HepG2 (cell line): ENCODE measurements at regions not wholly inside any gene's neighbourhood (a gene's known extent, or its start where the extent isn't known, plus 50 kb on each side); places are given as distances from the start of the nearest gene placed in this dataset.
A peak's percentile ranks its signal among the peaks of the same experiment; 100 is the strongest.

Experiments used
- ATAC-seq: fragments of 200-7000 bp; cut with Tn5 transposase; 3 replicates; pipeline ENCODE4 v1.9.1; 2020; ENCODE audit warnings: mild to moderate bottlenecking, moderate library complexity
- BruUV-seq: library from RNA; stranded (reverse); fragments of 400-500 nt; replicated peaks from 2 replicates; lab custom pipeline; 2021; lab: Mats Ljungman, UMichigan
- CTCF ChIA-PET: fragments of 300-600 bp; formaldehyde crosslinking; extraction: SDS; loops from one replicate; lab custom pipeline; 2021; ENCODE audit warnings: low total read pairs, inconsistent platforms, low intra/inter-chr PET ratio; lab: Yijun Ruan, JAX
- POLR2A ChIA-PET: fragments of 350-600 bp; sonication (Branson Sonifier 250); formaldehyde crosslinking; loops from one replicate; lab custom pipeline; 2020; ENCODE audit warnings: antibody characterized with exemption, inconsistent platforms; lab: Yijun Ruan, JAX
- DNase-seq: peaks from one replicate; pipeline ENCODE4 v3.0.0-alpha.2; 2015; ENCODE audit warnings: low spot score
- FAIRE-seq: peaks from 3 replicates; lab custom pipeline; 2011; peaks lifted over from hg19 to GRCh38; lab: Jason Lieb, UNC
- H2AFZ ChIP-seq: one replicate; pipeline ENCODE4 v1.6.1; 2011; ENCODE audit warnings: low read length, inconsistent platforms
- H3K27ac ChIP-seq: fragments of 300-600 bp; 3 replicates; pipeline ENCODE4 v1.8.0; 2011; ENCODE audit warnings: mixed run types, mild to moderate bottlenecking, mixed read lengths, low read length, inconsistent platforms; ENCODE audit not compliant: insufficient read depth; ENCODE audit errors: extremely low read length
- H3K27me3 ChIP-seq, 2 experiments: fragments of 200-600 bp in 1 of 2; 2 replicates in 1 of 2; 3 replicates in 1 of 2; pipeline versions ENCODE4 v1.6.0 to v1.8.0; 2011; ENCODE audit warnings: low read length in 2 of 2, mild to moderate bottlenecking in 2 of 2, moderate library complexity in 2 of 2, inconsistent platforms in 1 of 2; ENCODE audit not compliant: insufficient read depth in 2 of 2, control insufficient read depth in 1 of 2
- H3K36me3 ChIP-seq, 2 experiments: fragments of 200-600 bp in 1 of 2; replicated peaks in 1 of 2; 2 replicates in 1 of 2; 3 replicates in 1 of 2; pipeline versions ENCODE4 v1.5.1 to v1.8.0; 2011; ENCODE audit warnings: low read length in 2 of 2, inconsistent platforms in 1 of 2; ENCODE audit not compliant: insufficient read depth in 2 of 2, control insufficient read depth in 1 of 2
- H3K4me1 ChIP-seq: 2 replicates; pipeline ENCODE4 v1.5.1; 2012; ENCODE audit warnings: low read length, inconsistent platforms; ENCODE audit not compliant: insufficient read depth
- H3K4me2 ChIP-seq: 2 replicates; pipeline ENCODE4 v1.6.0; 2011; ENCODE audit warnings: low read depth, low read length, inconsistent platforms
- H3K4me3 ChIP-seq, 3 experiments: fragments of 200-600 bp in 1 of 3; sonication (generic), shearing (Covaris generic) in 1 of 3; replicated peaks in 1 of 3; 2 replicates each; pipeline ENCODE4 v1.5.1; 2011 to 2016; ENCODE audit warnings: low read length in 3 of 3, inconsistent platforms in 2 of 3, low read depth in 2 of 3, mild to moderate bottlenecking in 2 of 3, control low read depth in 1 of 3, mixed read lengths in 1 of 3; ENCODE audit not compliant: insufficient read depth in 1 of 3
- H3K79me2 ChIP-seq: one replicate; pipeline ENCODE4 v1.6.1; 2011; ENCODE audit warnings: low read length, inconsistent platforms; ENCODE audit not compliant: insufficient read depth
- H3K9ac ChIP-seq: 2 replicates; pipeline ENCODE4 v1.6.0; 2011; ENCODE audit warnings: mild to moderate bottlenecking, low read depth, low read length, inconsistent platforms; ENCODE audit not compliant: insufficient read depth
- H3K9me3 ChIP-seq: 2 replicates; pipeline ENCODE4 v1.5.1; 2012; ENCODE audit warnings: mild to moderate bottlenecking, low read length
- H4K20me1 ChIP-seq: 2 replicates; pipeline ENCODE4 v1.6.0; 2011; ENCODE audit warnings: inconsistent platforms, mild to moderate bottlenecking, low read length, moderate library complexity; ENCODE audit not compliant: insufficient read depth
- DDIT3 ChIP-seq: sonication (generic); formaldehyde crosslinking; IDR thresholded peaks from 2 replicates; pipeline ENCODE4 v1.4.0; 2020; ENCODE audit warnings: mild to moderate bottlenecking, missing genetic modification reagents
- GABPB1 ChIP-seq: IDR thresholded peaks from 2 replicates; pipeline ENCODE4 v1.6.1; 2016; ENCODE audit warnings: mild to moderate bottlenecking, missing genetic modification reagents, moderate library complexity, missing compliant biosample characterization
- GRHL1 ChIP-seq: sonication (generic); formaldehyde crosslinking; conservative IDR thresholded peaks from 2 replicates; pipeline ENCODE4 v1.8.0; 2022; ENCODE audit warnings: missing genetic modification reagents
- HMGA1 ChIP-seq: sonication (generic); formaldehyde crosslinking; conservative IDR thresholded peaks from 2 replicates; pipeline ENCODE4 v1.4.0; 2020; ENCODE audit warnings: missing genetic modification reagents
- KDM6A ChIP-seq: IDR thresholded peaks from 2 replicates; pipeline ENCODE4 v1.6.1; 2016; ENCODE audit warnings: low read depth
- MAFF ChIP-seq: IDR thresholded peaks from 2 replicates; pipeline ENCODE4 v1.6.1; 2011; ENCODE audit warnings: low read depth, low read length, improper control_type of control experiment
- MAFK ChIP-seq, 2 experiments: IDR thresholded peaks in 1 of 2; conservative IDR thresholded peaks in 1 of 2; 2 replicates each; pipeline ENCODE4 v1.6.1; 2011; ENCODE audit warnings: improper control_type of control experiment in 2 of 2, low read length in 2 of 2
- MNT ChIP-seq: fragments of 450-650 bp; IDR thresholded peaks from 2 replicates; pipeline ENCODE4 v1.6.1; 2016
- NBN ChIP-seq: fragments of 450-650 bp; conservative IDR thresholded peaks from 2 replicates; pipeline ENCODE4 v1.6.1; 2017
- POLR2AphosphoS5 ChIP-seq: IDR thresholded peaks from 2 replicates; pipeline ENCODE4 v1.6.1; 2012; ENCODE audit warnings: low read depth, low read length
- RBFOX2 ChIP-seq: fragments of 200-400 bp; formaldehyde crosslinking; IDR thresholded peaks from 2 replicates; pipeline ENCODE4 v1.6.1; 2017; ENCODE audit warnings: low read depth, mild to moderate bottlenecking, low read length
- SATB2 ChIP-seq: sonication (generic); formaldehyde crosslinking; IDR thresholded peaks from 2 replicates; pipeline ENCODE4 v1.5.0; 2020; ENCODE audit warnings: missing genetic modification reagents
- ZNF629 ChIP-seq: sonication (generic); formaldehyde crosslinking; conservative IDR thresholded peaks from 2 replicates; pipeline ENCODE4 v1.5.0; 2020; ENCODE audit warnings: missing genetic modification reagents
- ZNF7 ChIP-seq: IDR thresholded peaks from 2 replicates; pipeline ENCODE4 v1.6.1; 2016; ENCODE audit warnings: missing biosample characterization, missing genetic modification reagents
- WGBS: methylation state at CpG from one replicate; pipeline ENCODE4 v1.1.6; 2017; ENCODE audit warnings: low lambda C conversion rate; 5-methylcytosine and 5-hydroxymethylcytosine counted together
- in situ Hi-C: cut with HindIII; loops from 2 replicates; pipeline ENCODE4 v1.10.0; 2017; ENCODE audit warnings: low pct_unique_long_range_greater_than_20kb; ENCODE audit not compliant: extremely low pct_ligation_motif_present
- intact Hi-C: fragments of 100-400 bp; cut with micrococcal nuclease; formaldehyde crosslinking; loops from one replicate; pipeline ENCODE4 v1.10.0; 2022; ENCODE audit not compliant: unreplicated experiment

- Histone ChIP-seq H3K9ac (no peak overlapping the region), H3K27me3 (no peaks in the 10 kb centered on the region; a peak in 1 of 5 replicates), H4K20me1 (no peaks in the 10 kb centered on the region), H3K4me2 (no peak overlapping the region), H3K79me2 (no peaks in the 10 kb centered on the region), H3K27ac (no peak overlapping the region), H3K9me3 (peaks cover 2% of the 10 kb centered on the region; the same call in 1 of the 2 replicates), H3K4me1 (no peaks in the 10 kb centered on the region), H3K36me3 (no peaks in the 10 kb centered on the region), H3K4me3 (no peak overlapping the region), H2AFZ (no peak overlapping the region)
- in situ Hi-C loops: no loop called here
- no TSS peak for BruUV-seq
- FAIRE-seq: no peak
- WGBS: 0% methylated on average over 1 of the region's 1 CpG
- ChIA-PET POLR2A (no interaction called here), CTCF (no interaction called here)
- no peak for ATAC-seq
- intact Hi-C loops: no loop called here
- no peak for TF ChIP-seq SATB2
- no peak for TF ChIP-seq HMGA1
- peak; percentile 27; the same call in 1 of the 2 replicates for TF ChIP-seq MAFF
- peak; percentile 24 to 61; a peak in 3 of 4 replicates for TF ChIP-seq MAFK (conservative IDR thresholded peaks at IDR 0.05 in 1 of 2, IDR thresholded peaks at IDR 0.05 in 1 of 2; ENCODE audit: low read length in 2 of 2)
- DNase-seq: no peak
Observed at GRCh38 chr5:89942171-89942570, 467.4 kb downstream of the CETN3 start.

GRCh38 chr5:89936576-89936975, 473.0 kb downstream of the CETN3 start:
- no peaks in the 10 kb centered on the region; a peak in 1 of 5 replicates for H3K27me3 ChIP-seq
- no peak overlapping the region for H3K9ac ChIP-seq
- 1% methylated on average over 3 of the region's 3 CpGs for WGBS
- FAIRE-seq (no peak), DNase-seq (no peak), ATAC-seq (no peak)
- no peak overlapping the region for H3K27ac ChIP-seq
- H3K9me3 ChIP-seq: peaks cover 4% of the 10 kb centered on the region; the same call in 1 of the 2 replicates
- no peaks in the 10 kb centered on the region for H3K36me3 ChIP-seq
- H4K20me1 ChIP-seq: no peaks in the 10 kb centered on the region
- H2AFZ ChIP-seq: no peak overlapping the region
- ChIA-PET CTCF (no interaction called here), POLR2A (no interaction called here)
- no peaks in the 10 kb centered on the region for H3K79me2 ChIP-seq
- no peak overlapping the region for H3K4me3 ChIP-seq
- H3K4me1 ChIP-seq: no peaks in the 10 kb centered on the region
- H3K4me2 ChIP-seq: no peak overlapping the region
- intact Hi-C loops (no loop called here), in situ Hi-C loops (no loop called here)
- BruUV-seq: no TSS peak
- TF ChIP-seq DDIT3 (no peak), KDM6A (CRISPR knock-in tag) (no peak), MNT (no peak), GRHL1 (CRISPR knock-in tag) (no peak), RBFOX2 (no peak), POLR2AphosphoS5 (no peak), NBN (no peak), GABPB1 (CRISPR knock-in tag) (no peak), ZNF629 (CRISPR knock-in tag) (no peak), ZNF7 (CRISPR knock-in tag) (no peak)
